Body of pancreas (tissue), 4 donors: ENCODE measurements at regions not wholly inside any gene's neighbourhood (a gene's known extent, or its start where the extent isn't known, plus 50 kb on each side); places are given as distances from the start of the nearest gene placed in this dataset.

ENCODE experiments used
- CTCF ChIP-seq, 7 experiments: fragments of 450-650 bp in 4 of 7; fragments of 200-600 bp in 3 of 7; sonication (generic) in 3 of 7; IDR thresholded peaks; one replicate each; pipeline ENCODE4 v1.5.1; 2016 to 2019; ENCODE audit warnings: antibody characterized with exemption in 7 of 7
- POLR2A ChIP-seq, 3 donors: fragments of 450-650 bp; IDR thresholded peaks; one replicate each; pipeline ENCODE4 v1.6.1; 2016; ENCODE audit warnings: antibody characterized with exemption in 3 of 3, mild to moderate bottlenecking in 2 of 3

GRCh38 chr6:142686507-142686887 is 258.5 kb downstream of the HIVEP2 start:
- TF ChIP-seq CTCF (IDR thresholded peaks at IDR 0.05): no peak
- no peak for TF ChIP-seq POLR2A (IDR thresholded peaks at IDR 0.05)
